ENCODE measurements at regions not wholly inside any gene's neighbourhood (a gene's known extent, or its start where the extent isn't known, plus 50 kb on each side); places are given as distances from the start of the nearest gene placed in this dataset.
A peak's percentile ranks its signal among the peaks of the same experiment; 100 is the strongest.

DNA sequence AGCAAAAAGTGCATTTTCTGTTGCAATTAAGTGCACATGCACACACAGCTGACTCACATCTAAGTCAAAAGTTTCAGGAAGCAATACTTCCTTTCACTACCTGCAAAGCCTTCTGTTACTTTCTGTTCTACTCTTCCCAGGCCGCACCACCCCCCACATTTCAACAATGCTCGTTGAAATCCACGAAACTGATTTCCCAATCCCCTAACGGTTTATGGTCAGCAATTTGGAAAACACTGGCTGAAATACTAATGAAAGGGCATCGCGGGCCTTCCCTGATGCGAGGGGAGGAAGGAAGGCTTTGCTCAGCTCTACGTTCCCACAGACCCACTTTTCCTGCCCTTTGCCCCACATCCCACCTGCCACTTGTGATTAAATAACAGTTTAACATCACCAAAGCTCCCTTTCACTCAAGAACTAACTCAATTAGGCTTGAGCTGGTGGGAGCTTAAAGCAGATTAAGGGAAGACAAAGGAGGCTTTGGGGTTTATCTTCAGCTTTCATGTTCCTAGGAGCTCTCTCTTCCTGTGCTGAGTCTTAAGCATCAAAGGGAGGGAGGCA lies 243.2 kb upstream of the RAB4A start:
- DNase-seq (ENCODE audit: low read depth in 2 of 2): peak; percentile 83 to 95

DNA sequence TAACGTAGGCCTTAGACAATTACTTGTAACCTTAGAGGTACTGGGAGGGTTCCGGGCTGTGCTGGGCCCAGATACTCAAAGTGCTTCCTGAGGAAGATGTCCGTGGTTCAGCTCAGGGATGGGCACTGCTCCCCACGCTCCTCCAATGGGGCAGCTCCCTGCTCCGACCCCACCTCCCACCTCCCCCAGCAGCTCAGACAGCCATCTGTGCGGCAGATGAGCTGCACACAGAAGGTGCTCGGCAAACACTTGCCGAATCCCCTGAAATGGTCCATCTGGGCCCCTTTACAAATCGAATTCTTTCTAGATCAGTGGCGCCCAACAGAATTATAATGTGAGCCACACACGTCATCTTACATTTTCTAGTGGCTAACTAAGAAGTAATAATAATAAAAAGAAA lies 242.4 kb upstream of the RAB4A start:
- no peak for DNase-seq (ENCODE audit: low read depth in 2 of 2)

DNA sequence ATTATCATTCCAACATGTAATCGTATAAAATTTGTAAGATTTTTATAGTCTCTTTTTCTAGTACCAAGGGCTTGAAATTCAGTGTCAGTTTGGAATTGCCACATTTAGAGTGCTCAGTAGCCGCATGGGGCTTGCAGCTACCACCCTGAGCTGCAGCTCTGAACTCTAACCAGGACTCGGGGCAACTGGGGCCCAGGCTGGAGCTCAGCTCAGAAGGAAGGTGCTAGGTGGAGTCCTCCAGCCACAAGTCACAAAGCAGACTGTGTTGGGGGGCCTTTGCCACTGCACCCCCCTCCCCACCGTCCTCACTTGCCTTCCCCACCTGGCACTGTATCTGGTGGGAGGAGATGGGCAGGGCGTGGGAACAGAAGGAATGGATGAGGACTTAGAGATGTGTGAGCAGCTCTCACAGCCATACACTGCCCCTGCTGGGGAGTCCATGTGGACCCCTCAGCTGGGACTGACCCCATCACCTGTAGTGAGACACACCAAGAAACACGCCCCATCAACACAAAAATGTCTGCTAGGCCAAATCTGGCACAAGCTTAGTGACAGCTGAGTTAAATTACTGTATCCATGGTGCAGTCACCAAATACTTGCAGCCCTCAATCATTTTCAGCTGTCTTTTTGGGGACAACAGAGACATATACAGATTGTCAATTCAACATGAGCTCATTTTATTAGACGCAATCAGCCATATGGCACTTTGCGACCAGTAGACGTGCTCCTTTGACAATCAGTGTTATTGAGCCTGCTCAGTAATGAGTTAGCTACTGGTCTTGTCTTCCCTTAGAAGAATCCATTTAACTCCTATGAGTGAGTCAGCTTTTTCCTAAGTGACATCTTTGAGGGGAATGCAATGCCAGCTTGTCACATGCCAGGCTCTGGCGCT lies 241.7 kb upstream of the RAB4A start:
- DNase-seq (ENCODE audit: low read depth in 2 of 2): no peak

DNA sequence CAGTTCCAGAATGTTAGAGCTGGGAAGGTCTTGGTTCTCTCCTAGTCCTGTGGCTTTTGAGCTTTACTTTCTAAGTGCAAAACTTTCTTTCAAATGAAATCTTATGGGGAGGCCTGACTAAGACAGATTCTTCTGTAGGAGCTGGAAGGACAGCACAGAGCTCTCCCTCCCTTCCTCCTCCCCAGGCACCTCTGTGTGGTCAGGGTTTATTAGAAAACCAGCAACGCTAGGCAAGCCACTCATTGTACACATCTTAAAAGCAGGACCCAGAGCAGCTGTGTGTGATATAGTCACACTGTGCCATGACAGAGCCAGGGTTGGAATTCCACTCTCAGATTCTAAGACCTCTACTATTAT lies 241.1 kb upstream of the RAB4A start:
- DNase-seq (ENCODE audit: low read depth in 2 of 2): no peak

DNA sequence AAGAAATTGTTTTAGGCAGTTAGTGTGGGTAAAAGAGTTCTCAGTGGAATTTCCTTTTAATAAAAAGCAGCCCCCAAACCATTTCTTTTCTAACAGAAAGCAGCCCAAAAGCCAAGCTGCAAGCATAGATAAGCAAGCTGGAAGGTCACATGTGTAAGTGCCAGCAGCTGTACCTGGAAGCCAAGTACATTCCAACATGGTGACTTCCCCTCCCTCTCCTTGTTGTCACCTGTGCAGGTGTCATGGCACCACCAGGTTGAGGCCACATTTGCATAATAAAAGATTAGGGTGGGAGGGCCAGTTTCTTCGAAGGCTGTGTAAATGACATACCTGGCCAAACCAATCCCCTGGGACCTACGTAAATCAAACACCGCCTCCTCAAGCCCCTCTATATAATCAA lies 240.3 kb upstream of the RAB4A start:
- no peak for DNase-seq (ENCODE audit: low read depth in 2 of 2)

DNA sequence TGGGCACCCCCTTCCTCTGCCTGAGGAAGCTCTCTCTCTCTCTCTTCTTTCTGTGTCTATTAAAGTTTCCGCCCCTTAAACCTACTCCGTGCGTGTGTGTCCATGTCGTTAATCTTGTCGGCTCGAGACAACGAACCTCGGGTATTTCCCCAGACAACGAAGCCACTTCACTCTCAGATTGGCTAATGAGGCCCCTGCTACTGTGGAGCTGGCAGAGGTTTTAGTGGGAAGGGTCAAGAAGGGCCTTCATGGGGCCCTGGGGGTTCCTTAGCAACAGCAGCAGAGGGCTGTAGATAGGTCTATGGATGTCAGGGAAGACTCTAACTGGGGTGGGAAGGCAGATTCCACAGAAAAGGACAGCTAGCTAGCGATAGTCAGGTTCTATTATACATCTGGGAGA lies 239.8 kb upstream of the RAB4A start:
- DNase-seq (ENCODE audit: low read depth in 2 of 2): no peak

DNA sequence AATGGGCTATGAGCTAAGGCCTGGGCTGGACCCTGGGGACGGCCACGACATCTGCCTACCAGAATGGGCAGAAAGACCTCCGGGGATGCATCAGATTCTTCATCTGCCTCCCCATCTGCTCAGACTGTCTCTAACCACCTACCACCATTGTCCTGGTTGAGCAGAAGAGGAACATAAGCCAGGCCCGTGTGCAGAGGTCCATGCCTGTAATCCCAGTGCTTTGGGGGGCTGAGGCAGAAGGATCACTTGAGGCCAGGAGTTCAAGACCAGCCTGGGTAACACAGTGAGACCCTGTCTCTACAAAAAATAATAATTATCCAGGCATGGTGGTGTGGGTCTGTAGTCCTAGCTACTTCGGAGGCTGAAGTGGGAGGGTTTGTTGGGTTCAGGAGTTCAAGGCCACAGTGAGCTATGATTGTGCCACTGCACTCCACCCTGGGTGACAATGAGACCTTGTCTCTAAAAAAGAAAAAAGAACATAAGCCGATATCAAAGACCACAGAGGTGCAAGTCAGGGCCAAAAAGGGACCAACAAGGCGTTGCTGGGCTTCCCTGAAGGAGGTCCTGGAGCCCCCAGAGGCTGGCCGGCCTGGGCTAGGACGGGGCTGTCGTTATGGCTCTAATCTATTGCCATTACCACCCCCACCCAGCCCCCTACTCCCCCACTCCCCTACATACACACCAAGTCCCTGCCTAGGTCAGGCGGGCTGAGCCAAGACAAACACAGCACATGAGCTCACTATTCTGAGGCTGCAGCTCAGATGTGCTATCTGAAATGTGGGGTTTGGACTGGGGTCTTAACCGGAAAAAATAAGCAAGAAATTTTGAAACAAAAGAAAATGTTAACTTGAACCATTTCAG lies 239.2 kb upstream of the RAB4A start:
- peak; percentile 10 to 26 for DNase-seq (ENCODE audit: low read depth in 2 of 2)

DNA sequence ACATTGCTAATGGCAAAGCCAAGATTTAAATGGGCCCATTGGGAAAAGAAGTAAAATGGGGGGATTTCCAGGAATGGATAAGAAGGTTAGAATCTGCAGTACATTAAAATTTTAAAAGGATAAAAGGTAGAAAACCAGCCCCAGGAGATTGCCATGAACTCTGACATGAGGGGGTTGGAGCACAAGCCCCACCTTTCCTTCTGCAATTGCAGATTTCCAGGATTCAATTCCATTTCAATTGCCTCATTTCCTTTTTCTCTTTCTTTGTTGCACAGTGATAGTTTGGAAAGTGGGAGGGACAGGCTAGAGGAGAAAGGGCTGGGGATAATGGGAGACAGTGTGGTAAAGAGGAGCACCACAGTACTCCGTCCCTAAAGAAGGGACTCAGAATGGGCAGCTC lies 238.5 kb upstream of the RAB4A start:
- DNase-seq (ENCODE audit: low read depth in 2 of 2): peak; percentile 44 to 65

DNA sequence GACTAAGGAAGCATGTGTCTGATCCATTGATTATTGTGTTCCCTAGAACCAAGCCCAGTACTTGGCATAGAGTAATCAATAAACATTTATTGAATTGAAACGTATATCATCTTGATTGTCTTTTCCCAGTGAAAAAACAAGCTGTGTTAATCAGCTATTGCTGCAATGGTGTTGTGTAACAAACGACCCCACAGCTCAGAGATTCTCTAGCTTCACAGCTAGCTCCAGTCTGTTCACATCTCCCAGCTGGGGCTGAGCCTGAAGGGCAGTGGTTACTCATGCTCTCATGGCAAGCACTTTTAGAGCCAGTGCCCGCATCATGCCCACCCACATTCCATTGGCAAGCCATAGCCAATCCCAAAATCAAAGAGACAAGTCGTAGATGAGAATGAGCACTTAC lies 237.4 kb upstream of the RAB4A start:
- no peak for DNase-seq (ENCODE audit: low read depth in 2 of 2)

DNA sequence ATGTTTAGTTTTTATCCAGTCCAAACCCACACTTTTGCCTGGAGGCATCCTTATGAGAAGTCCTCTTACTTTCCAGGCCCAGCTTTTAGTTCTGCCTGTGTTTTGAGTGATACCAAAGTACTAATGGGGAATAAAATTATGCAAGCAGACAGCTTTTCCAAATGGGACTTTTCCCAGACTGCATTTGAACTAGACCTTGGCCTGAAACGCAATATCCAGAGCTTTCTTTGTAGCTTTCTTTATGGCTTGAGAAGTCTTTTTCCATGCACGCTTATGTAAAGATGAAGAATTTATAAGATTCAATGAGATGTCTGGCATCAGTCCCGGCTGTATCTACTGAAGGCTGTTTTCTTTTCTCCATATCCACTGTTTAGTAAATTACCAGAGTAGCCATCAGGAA lies 236.6 kb upstream of the RAB4A start:
- no peak for DNase-seq (ENCODE audit: low read depth in 2 of 2)

DNA sequence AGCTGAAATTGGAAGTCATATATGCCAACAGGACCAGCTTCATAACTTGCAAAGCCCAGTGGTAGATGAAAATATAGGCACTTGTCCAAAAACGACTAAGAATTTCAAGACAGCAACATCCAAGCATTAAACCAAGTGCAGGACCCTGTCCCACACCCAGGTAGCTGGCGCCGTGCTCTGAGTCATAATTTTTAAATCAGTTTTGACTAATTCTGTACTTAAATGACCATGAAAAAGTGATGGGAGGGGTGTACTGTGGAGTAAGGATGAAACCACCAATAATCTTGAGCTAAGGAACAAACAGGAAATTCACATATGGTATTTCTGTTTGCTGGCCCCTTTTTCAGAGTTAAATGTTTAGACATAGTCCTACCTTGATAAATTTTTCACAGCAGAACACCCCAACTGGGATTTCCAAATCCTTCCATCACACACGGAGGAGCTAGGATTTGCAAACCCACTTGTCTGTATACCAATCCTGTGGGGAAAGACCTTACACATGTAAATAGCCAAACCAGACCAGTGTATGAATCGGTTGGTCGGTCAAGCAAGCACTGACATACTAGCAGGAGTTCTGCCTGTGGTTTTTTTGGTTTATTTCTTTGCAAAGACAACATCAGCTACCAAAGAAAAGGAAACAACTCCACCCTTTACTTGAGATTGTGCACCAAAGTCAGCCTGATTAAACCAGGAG lies 235.7 kb upstream of the RAB4A start:
- DNase-seq (ENCODE audit: low read depth in 2 of 2): no peak

DNA sequence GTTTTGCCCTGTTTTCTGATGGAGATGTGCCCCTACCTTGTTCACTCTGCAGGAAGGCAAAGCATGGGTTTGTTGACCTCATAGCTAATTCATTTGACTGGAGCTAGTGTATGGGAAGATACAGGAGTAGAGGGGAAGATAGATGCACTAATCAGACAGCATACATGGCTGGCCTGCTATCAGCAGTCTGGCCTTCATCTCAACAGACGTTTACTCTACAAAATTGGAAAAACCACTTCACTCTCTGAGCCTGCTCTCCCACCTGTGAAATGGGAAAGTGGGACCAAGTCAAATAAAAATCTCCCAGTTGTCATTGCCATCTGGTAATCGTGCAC lies 235.2 kb upstream of the RAB4A start:
- DNase-seq (ENCODE audit: low read depth in 2 of 2): no peak

DNA sequence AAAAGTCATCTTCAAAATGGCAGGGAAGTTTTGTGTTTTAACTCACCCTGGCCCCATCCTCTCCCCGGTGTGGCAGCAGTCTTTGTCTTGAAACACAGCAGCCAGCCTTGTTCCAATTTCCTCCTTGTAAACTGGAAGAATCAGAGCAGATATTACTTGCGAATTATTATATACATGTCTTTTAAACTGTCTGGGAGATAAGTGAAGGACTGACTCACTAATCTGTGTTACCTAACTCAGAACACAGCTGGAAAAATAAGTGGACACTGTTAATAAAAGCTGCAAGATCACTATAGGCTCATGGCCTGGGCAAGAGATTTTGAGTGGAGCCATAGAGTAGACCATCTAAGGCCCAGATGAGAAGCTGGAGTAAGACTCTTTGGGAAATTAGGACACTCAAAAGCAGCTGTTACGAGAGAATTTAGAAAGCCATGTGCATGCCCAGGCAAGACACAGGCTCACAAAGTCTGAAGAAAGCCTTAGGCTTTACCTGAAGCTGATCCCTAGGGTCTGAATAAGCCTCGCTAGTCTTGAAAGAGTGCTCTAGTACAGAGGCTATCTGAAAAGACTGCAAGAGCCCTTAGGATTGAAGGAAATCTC lies 233.0 kb upstream of the RAB4A start:
- no peak for DNase-seq (ENCODE audit: low read depth in 2 of 2)

DNA sequence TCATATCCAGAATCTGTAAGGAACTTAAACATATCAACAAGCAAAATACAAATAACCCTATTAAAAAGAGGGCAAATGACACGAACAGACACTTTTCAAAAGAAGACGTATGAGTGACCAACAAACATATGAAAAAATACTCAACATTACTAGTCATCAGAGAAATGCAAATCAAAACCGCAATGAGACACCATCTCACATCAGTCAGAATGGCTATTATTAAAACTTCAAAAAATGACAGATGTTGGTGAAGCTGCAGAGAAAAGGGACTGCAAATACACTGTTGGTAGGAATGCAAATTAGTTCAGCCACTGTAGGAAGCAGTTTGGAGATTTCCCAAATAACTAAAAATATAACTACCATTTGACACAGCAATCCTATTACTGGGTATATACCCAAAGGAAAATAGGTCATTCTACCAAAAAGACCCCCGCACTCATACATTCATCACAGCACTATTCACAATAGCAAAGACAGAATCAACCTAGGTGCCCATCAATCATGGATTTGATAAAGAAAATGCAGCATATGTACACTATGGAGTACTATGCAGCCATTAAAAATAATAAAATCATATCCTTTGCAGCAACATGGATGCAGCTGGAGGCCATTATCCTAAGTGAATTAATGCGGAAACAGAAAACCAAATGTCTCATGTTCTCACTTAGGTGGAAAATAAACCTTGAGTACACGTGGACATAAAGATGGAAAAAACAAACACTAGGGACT lies 230.1 kb upstream of the RAB4A start:
- DNase-seq (ENCODE audit: low read depth in 2 of 2): no peak

DNA sequence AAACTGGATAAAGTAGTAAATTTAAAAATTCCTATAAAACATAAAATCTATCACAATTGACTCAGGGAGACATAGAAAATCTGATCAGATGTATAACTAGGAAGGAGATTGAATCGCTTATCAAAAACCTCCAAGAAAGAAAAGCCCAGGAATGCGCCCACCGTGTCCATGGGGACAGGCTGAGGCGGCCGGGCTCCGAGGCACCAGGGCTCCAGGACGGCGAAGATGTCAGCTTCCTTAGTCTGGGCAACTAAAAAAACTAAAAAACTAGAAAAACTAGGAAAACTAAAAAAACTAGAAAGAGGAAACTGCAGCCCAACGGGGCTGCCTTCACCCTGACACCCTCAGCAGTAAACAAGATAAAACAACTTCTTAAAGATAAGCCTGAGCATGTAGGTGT lies 229.0 kb upstream of the RAB4A start:
- DNase-seq (ENCODE audit: low read depth in 2 of 2): no peak

DNA sequence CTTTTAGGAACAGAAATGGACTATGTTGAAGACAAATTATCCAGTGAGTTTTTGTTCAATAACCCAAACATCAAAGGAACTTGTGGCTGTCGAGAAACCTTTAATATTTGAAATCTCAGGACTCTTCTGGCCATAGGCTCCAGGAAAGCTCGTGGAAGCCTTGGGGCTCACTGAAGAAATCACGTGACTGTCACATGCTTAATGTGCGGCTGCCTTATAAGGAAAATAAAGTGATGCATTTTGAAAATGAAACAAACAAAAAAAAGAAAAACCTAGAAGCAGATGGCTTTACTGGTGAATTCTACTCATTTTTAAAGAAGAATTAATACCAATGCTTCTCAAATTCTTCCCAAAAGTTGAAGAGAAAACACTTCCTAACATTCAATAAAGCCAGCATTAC lies 228.4 kb upstream of the RAB4A start:
- no peak for DNase-seq (ENCODE audit: low read depth in 2 of 2)

DNA sequence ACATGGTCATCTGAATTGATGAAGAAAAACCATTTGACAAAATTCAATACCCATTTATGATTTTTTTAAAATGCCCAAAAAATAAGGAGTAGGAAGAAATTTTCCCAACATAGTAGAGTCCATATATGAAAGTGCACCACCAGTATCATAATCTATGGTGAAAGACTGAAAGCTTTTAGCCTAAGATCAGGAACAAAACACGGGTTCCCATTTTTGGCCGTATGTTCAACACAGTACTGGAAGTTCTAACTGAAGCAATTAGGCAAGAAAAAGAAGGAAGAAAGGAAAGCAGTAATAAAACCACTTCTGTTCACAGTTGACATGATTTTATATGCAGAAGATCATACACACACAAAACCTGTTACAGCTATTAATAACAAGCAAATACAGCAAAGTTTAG lies 227.8 kb upstream of the RAB4A start:
- DNase-seq (ENCODE audit: low read depth in 2 of 2): no peak

DNA sequence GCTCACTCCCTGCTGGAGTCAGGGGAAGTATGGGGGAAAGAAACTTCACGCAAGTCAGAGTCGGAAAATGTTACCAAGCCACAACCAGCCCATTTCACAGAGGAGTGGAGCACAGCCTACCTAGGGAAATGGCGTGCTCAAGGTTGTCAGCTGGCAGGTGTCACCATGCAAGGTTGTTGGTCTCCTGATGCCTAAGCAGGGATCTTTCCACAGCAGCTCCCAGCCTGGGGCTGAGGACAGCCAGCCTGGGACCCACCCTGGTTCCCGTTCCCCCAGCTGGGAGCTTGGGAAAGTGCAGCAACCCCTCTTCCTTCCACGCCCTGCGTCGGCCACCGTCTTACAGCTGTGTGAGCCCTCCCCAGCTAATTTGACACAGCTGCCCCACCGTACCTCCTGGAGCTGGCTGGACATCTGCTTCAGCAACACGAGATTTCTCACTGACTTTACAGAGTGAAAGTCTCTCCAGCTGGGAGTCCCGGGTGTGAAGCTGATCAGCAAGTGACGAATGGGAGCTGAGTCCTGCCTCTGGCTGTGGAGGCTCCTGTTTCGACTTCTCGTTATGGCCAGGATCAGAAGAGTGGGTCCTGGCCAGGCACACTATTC lies 224.6 kb upstream of the RAB4A start:
- DNase-seq (ENCODE audit: low read depth in 2 of 2): no peak

DNA sequence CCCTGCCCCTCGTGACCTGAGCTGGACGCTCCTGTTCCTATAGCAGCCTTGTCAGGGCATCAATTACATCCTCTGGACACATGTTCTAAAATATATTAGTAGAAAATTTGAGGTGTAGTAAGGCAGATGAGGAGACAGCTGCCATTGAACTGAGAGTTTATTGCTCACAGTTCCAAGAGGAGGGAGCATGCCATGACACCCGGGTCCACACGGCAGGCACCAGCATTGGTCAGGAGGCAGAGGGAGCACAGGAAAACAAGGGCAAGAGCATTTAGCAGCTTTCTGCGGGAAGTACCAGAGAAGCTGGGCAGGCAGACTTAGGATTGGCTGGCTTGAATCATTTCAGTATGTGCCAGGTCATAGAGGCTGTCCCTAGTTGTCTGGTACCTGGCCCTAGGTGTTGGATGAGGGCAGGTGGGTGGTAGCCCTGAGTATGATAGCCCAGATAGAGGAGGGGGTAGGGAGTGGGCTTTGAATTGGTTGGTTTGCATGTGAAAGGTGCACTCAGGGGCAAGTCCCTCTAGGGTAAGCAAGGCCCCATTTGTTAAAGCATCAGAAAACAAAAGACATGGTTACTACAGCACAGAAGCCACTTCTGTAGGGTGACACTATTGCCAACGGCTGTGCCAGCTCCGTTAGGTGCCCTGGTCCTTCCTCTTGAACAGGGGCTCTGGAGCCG lies 223.6 kb upstream of the RAB4A start:
- no peak for DNase-seq (ENCODE audit: low read depth in 2 of 2)

Measured in dermis microvascular lymphatic vessel endothelial cell (primary cell).